Endothelial cell of umbilical vein (primary cell): ENCODE measurements at regions not wholly inside any gene's neighbourhood (a gene's known extent, or its start where the extent isn't known, plus 50 kb on each side); places are given as distances from the start of the nearest gene placed in this dataset.

ENCODE experiments used
- BruUV-seq: library from RNA; stranded (reverse); fragments of 400-500 nt; replicated peaks from 2 replicates; lab custom pipeline; 2021; lab: Mats Ljungman, UMichigan
- CTCF ChIA-PET: fragments of 300-600, 350-600 bp; sonication (Branson Sonifier 250); formaldehyde crosslinking; loops from one replicate; lab custom pipeline; 2021; ENCODE audit warnings: antibody characterized with exemption, inconsistent platforms; lab: Charles Lee
- POLR2A ChIA-PET: fragments of 300-600, 350-600 bp; sonication (Branson Sonifier 250); formaldehyde crosslinking; loops from one replicate; lab custom pipeline; 2021; ENCODE audit warnings: antibody characterized with exemption, inconsistent platforms; lab: Charles Lee
- DNase-seq: peaks from one replicate; pipeline ENCODE4 v3.0.0-alpha.2; 2011; ENCODE audit warnings: low read depth, low spot score
- FAIRE-seq: peaks from 2 replicates; lab custom pipeline; 2011; peaks lifted over from hg19 to GRCh38; lab: Jason Lieb, UNC
- H2AFZ ChIP-seq: 2 replicates; pipeline ENCODE4 v1.6.0; 2012; ENCODE audit warnings: low read depth, low read length, control low read depth, inconsistent platforms
- H3K27ac ChIP-seq: 2 replicates; pipeline ENCODE4 v1.5.1; 2011; ENCODE audit warnings: low read depth, mild to moderate bottlenecking, control low read depth, low read length, moderate library complexity; ENCODE audit not compliant: insufficient read depth
- H3K27me3 ChIP-seq, 2 experiments: 2 replicates each; pipeline versions ENCODE4 v1.6.0 to v1.6.1; 2011; ENCODE audit warnings: low read length in 2 of 2, mixed read lengths in 1 of 2; ENCODE audit not compliant: control insufficient read depth in 2 of 2, insufficient read depth in 2 of 2
- H3K36me3 ChIP-seq, 2 experiments: 2 replicates in 1 of 2; 3 replicates in 1 of 2; pipeline ENCODE4 v1.5.1; 2011; ENCODE audit warnings: low read length in 2 of 2, mild to moderate bottlenecking in 1 of 2, moderate library complexity in 1 of 2; ENCODE audit not compliant: control insufficient read depth in 2 of 2, insufficient read depth in 2 of 2; ENCODE audit errors: extremely low read depth in 1 of 2
- H3K4me1 ChIP-seq: 3 replicates; pipeline ENCODE4 v1.5.1; 2011; ENCODE audit warnings: mild to moderate bottlenecking, low read length; ENCODE audit not compliant: control insufficient read depth, insufficient read depth; ENCODE audit errors: extremely low read depth
- H3K4me2 ChIP-seq: 2 replicates; pipeline ENCODE4 v1.6.1; 2011; ENCODE audit warnings: low read length, control low read depth, mixed read lengths; ENCODE audit not compliant: insufficient read depth
- H3K4me3 ChIP-seq, 3 experiments: fragments of 200-600 bp in 1 of 3; sonication (generic), shearing (Covaris generic) in 1 of 3; replicated peaks in 1 of 3; 2 replicates each; pipeline ENCODE4 v1.5.1; 2011 to 2016; ENCODE audit warnings: control low read depth in 3 of 3, low read length in 3 of 3, mild to moderate bottlenecking in 2 of 3, inconsistent platforms in 1 of 3, low read depth in 1 of 3, moderate library complexity in 1 of 3; ENCODE audit not compliant: insufficient read depth in 1 of 3
- H3K79me2 ChIP-seq: 2 replicates; pipeline ENCODE4 v1.6.0; 2012; ENCODE audit warnings: low read length, inconsistent platforms; ENCODE audit not compliant: control insufficient read depth, insufficient read depth
- H3K9ac ChIP-seq: replicated peaks from 2 replicates; pipeline ENCODE3; 2011; ENCODE audit warnings: low read length, control low read depth; ENCODE audit not compliant: insufficient read depth; ENCODE audit errors: extremely low read depth
- H3K9me1 ChIP-seq: replicated peaks from 3 replicates; pipeline ENCODE4 v1.6.0; 2011; ENCODE audit warnings: mild to moderate bottlenecking, low read length; ENCODE audit not compliant: control insufficient read depth, insufficient read depth; ENCODE audit errors: extremely low read depth
- H3K9me3 ChIP-seq: replicated peaks from 2 replicates; pipeline ENCODE4 v1.5.1; 2012; ENCODE audit warnings: low read length, inconsistent platforms; ENCODE audit not compliant: control insufficient read depth, insufficient read depth
- H4K20me1 ChIP-seq: replicated peaks from 2 replicates; pipeline ENCODE3; 2011; ENCODE audit warnings: mild to moderate bottlenecking, low read length; ENCODE audit not compliant: control insufficient read depth, insufficient read depth; ENCODE audit errors: extremely low read depth
- CTCF ChIP-seq, 2 donors: IDR thresholded peaks; 1 replicate in 1 of 2; 2 replicates in 1 of 2; pipeline ENCODE4 v1.5.1; 2011; ENCODE audit warnings: low read length in 2 of 2, mild to moderate bottlenecking in 2 of 2, moderate library complexity in 2 of 2, control low read depth in 1 of 2, inconsistent platforms in 1 of 2, low read depth in 1 of 2; ENCODE audit not compliant: insufficient read depth in 1 of 2; ENCODE audit errors: extremely low read depth in 1 of 2
- EZH2 ChIP-seq: IDR thresholded peaks from 2 replicates; pipeline ENCODE4 v1.6.1; 2012; ENCODE audit warnings: borderline replicate concordance, low read depth, mild to moderate bottlenecking, moderate library complexity, low read length, inconsistent platforms; ENCODE audit not compliant: severe bottlenecking
- FOS ChIP-seq: IDR thresholded peaks from 2 replicates; pipeline ENCODE4 v1.6.1; 2011; ENCODE audit warnings: mild to moderate bottlenecking, low read length, moderate library complexity, borderline replicate concordance; ENCODE audit not compliant: insufficient read depth
- GATA2 ChIP-seq: IDR thresholded peaks from 2 replicates; pipeline ENCODE4 v1.7.0; 2011; ENCODE audit warnings: low read depth, mild to moderate bottlenecking, moderate library complexity, mixed read lengths, low read length; ENCODE audit not compliant: insufficient read length, insufficient read depth
- JUN ChIP-seq: IDR thresholded peaks from 2 replicates; pipeline ENCODE4 v1.6.1; 2011; ENCODE audit warnings: borderline replicate concordance, low read depth; ENCODE audit not compliant: insufficient read length, insufficient read depth
- MAX ChIP-seq: IDR thresholded peaks from 2 replicates; pipeline ENCODE4 v1.6.1; 2011; ENCODE audit not compliant: insufficient read depth, insufficient read length
- MYC ChIP-seq: IDR thresholded peaks from one replicate; pipeline ENCODE4 v1.6.1; 2011; ENCODE audit warnings: mild to moderate bottlenecking, low read depth, low read length
- POLR2A ChIP-seq: IDR thresholded peaks from 2 replicates; pipeline ENCODE4 v1.6.1; 2012; ENCODE audit warnings: low read depth, mild to moderate bottlenecking, control low read depth, low read length
- POLR2AphosphoS5 ChIP-seq: IDR thresholded peaks from 2 replicates; pipeline ENCODE4 v1.6.1; 2012; ENCODE audit warnings: low read depth, mild to moderate bottlenecking, control low read depth, low read length, moderate library complexity; ENCODE audit not compliant: insufficient read depth
- dilution Hi-C: fragments of 300-500 bp; cut with MboI; formaldehyde crosslinking; loops from one replicate; pipeline ENCODE4 v1.15.0; 2019; ENCODE audit warnings: low sequenced_read_pairs; ENCODE audit not compliant: extremely low pct_ligation_motif_present
- intact Hi-C: fragments of 100-400 bp; cut with micrococcal nuclease; formaldehyde crosslinking; loops from one replicate; pipeline ENCODE4 v1.10.0; 2022

GRCh38 chr6:50945789-50946188 lies 127.1 kb downstream of the TFAP2B start:
- no peak for FAIRE-seq
- DNase-seq = no peak
- no TSS peak for BruUV-seq
- H3K9ac ChIP-seq = no peak overlapping the region
- intact Hi-C loops = no loop called here
- H3K27ac ChIP-seq = no peak overlapping the region
- no peak overlapping the region for H3K4me2 ChIP-seq
- H3K9me1 ChIP-seq = no peaks in the 10 kb centered on the region
- no peaks in the 10 kb centered on the region for H3K9me3 ChIP-seq
- H2AFZ ChIP-seq = no peak overlapping the region
- no peaks in the 10 kb centered on the region for H3K4me1 ChIP-seq
- dilution Hi-C loops = no loop called here
- no peaks in the 10 kb centered on the region for H3K27me3 ChIP-seq
- no peaks in the 10 kb centered on the region for H4K20me1 ChIP-seq
- no peak overlapping the region for H3K4me3 ChIP-seq
- CTCF ChIA-PET = no interaction called here
- POLR2A ChIA-PET = no interaction called here
- no peaks in the 10 kb centered on the region for H3K36me3 ChIP-seq
- no peak for TF ChIP-seq MAX
- no peak for TF ChIP-seq POLR2AphosphoS5
- TF ChIP-seq JUN = no peak
- no peak for TF ChIP-seq CTCF (IDR thresholded peaks at IDR 0.05; ENCODE audit: extremely low read depth in 1 of 2, insufficient read depth in 1 of 2, low read depth in 1 of 2, low read length in 2 of 2)
- TF ChIP-seq EZH2 = no peak
- TF ChIP-seq MYC = no peak
- no peak for TF ChIP-seq GATA2
- no peak for TF ChIP-seq POLR2A
- no peak for TF ChIP-seq FOS
- H3K79me2 ChIP-seq = no peaks in the 10 kb centered on the region
